ENCODE measurements at regions not wholly inside any gene's neighbourhood (a gene's known extent, or its start where the extent isn't known, plus 50 kb on each side); places are given as distances from the start of the nearest gene placed in this dataset.
"Not testable (repeated sequence)": the region's sequence is repeated elsewhere in the genome, so short reads cannot be mapped to it uniquely, and the experiment has no call there.

- H3K9me3 ChIP-seq (ENCODE audit: low read depth, low read length, poor library complexity, severe bottlenecking), result peaks cover 9% of the 10 kb centered on the region
- DNase-seq (ENCODE audit: low spot score), result no peak
- no peaks in the 10 kb centered on the region for H3K4me1 ChIP-seq (ENCODE audit: insufficient read depth, low read length, poor library complexity, severe bottlenecking)
- ChIA-PET CTCF (no interaction called here), POLR2A (ENCODE audit: low non-redundant PET) (no interaction called here)
- TF ChIP-seq EZH2 (IDR thresholded peaks at IDR 0.05; ENCODE audit: borderline replicate concordance, low read depth, low read length, poor library complexity, severe bottlenecking) (no peak), CTCF (conservative IDR thresholded peaks at IDR 0.05; ENCODE audit: low read depth, low read length) (no peak)
- H3K36me3 ChIP-seq (ENCODE audit: insufficient read depth, low read length, poor library complexity, severe bottlenecking), result no peaks in the 10 kb centered on the region
- no peaks in the 10 kb centered on the region for H3K27me3 ChIP-seq (replicated peaks; ENCODE audit: insufficient read depth, low read depth, low read length, poor library complexity)
- intact Hi-C loops (cut with micrococcal nuclease; ENCODE audit: unreplicated experiment), result no loop called here
- H3K4me3 ChIP-seq (ENCODE audit: low read depth, low read length, poor library complexity, severe bottlenecking), result no peak overlapping the region
- no peak overlapping the region for H3K27ac ChIP-seq (ENCODE audit: low read depth, low read length, poor library complexity, severe bottlenecking)
- BruUV-seq (replicated peaks), result no TSS peak
Observed at GRCh38 chr5:52069997-52070396, 686.7 kb downstream of the ISL1 start.

GRCh38 chr5:52073993-52074689 is 690.9 kb downstream of the ISL1 start:
- POLR2A ChIA-PET (ENCODE audit: low non-redundant PET), result no interaction called here
- no peak for TF ChIP-seq EZH2 (IDR thresholded peaks at IDR 0.05; ENCODE audit: borderline replicate concordance, low read depth, low read length, poor library complexity, severe bottlenecking)
- TF ChIP-seq CTCF (conservative IDR thresholded peaks at IDR 0.05; ENCODE audit: low read depth, low read length), result no peak
- Histone ChIP-seq H3K36me3 (ENCODE audit: insufficient read depth, low read length, poor library complexity, severe bottlenecking) (no peaks in the 10 kb centered on the region), H3K4me1 (ENCODE audit: insufficient read depth, low read length, poor library complexity, severe bottlenecking) (no peaks in the 10 kb centered on the region), H3K4me3 (ENCODE audit: low read depth, low read length, poor library complexity, severe bottlenecking) (no peak overlapping the region), H3K27ac (ENCODE audit: low read depth, low read length, poor library complexity, severe bottlenecking) (no peak overlapping the region), H3K9me3 (ENCODE audit: low read depth, low read length, poor library complexity, severe bottlenecking) (no peaks in the 10 kb centered on the region), H3K27me3 (replicated peaks; ENCODE audit: insufficient read depth, low read depth, low read length, poor library complexity) (no peaks in the 10 kb centered on the region)
- intact Hi-C loops (cut with micrococcal nuclease; ENCODE audit: unreplicated experiment), result no loop called here
- peak; percentile 19 for DNase-seq (ENCODE audit: low spot score)
- no TSS peak for BruUV-seq (replicated peaks)
- CTCF ChIA-PET, result no interaction called here

GRCh38 chr5:52077941-52078815 is 694.9 kb downstream of the ISL1 start:
- DNase-seq (ENCODE audit: low spot score), result no peak
- H3K27ac ChIP-seq (ENCODE audit: low read depth, low read length, poor library complexity, severe bottlenecking), result no peak overlapping the region
- H3K9me3 ChIP-seq (ENCODE audit: low read depth, low read length, poor library complexity, severe bottlenecking), result no peaks in the 10 kb centered on the region
- H3K27me3 ChIP-seq (replicated peaks; ENCODE audit: insufficient read depth, low read depth, low read length, poor library complexity), result no peaks in the 10 kb centered on the region
- H3K36me3 ChIP-seq (ENCODE audit: insufficient read depth, low read length, poor library complexity, severe bottlenecking), result no peaks in the 10 kb centered on the region
- TF ChIP-seq CTCF (conservative IDR thresholded peaks at IDR 0.05; ENCODE audit: low read depth, low read length), result no peak
- TF ChIP-seq EZH2 (IDR thresholded peaks at IDR 0.05; ENCODE audit: borderline replicate concordance, low read depth, low read length, poor library complexity, severe bottlenecking), result no peak
- H3K4me1 ChIP-seq (ENCODE audit: insufficient read depth, low read length, poor library complexity, severe bottlenecking), result no peaks in the 10 kb centered on the region
- ChIA-PET CTCF (no interaction called here), POLR2A (ENCODE audit: low non-redundant PET) (no interaction called here)
- H3K4me3 ChIP-seq (ENCODE audit: low read depth, low read length, poor library complexity, severe bottlenecking), result no peak overlapping the region
- intact Hi-C loops (cut with micrococcal nuclease; ENCODE audit: unreplicated experiment), result no loop called here
- no TSS peak for BruUV-seq (replicated peaks)

GRCh38 chr5:52102311-52102710 is 685.4 kb upstream of the ITGA1 start:
- BruUV-seq (replicated peaks); H3K9me3 ChIP-seq (ENCODE audit: low read depth, low read length, poor library complexity, severe bottlenecking); intact Hi-C loops (cut with micrococcal nuclease; ENCODE audit: unreplicated experiment); H3K4me3 ChIP-seq (ENCODE audit: low read depth, low read length, poor library complexity, severe bottlenecking); H3K4me1 ChIP-seq (ENCODE audit: insufficient read depth, low read length, poor library complexity, severe bottlenecking); H3K27ac ChIP-seq (ENCODE audit: low read depth, low read length, poor library complexity, severe bottlenecking); H3K27me3 ChIP-seq (replicated peaks; ENCODE audit: insufficient read depth, low read depth, low read length, poor library complexity); POLR2A ChIA-PET (ENCODE audit: low non-redundant PET); CTCF ChIA-PET; DNase-seq (ENCODE audit: low spot score); H3K36me3 ChIP-seq (ENCODE audit: insufficient read depth, low read length, poor library complexity, severe bottlenecking): not testable (repeated sequence)

All from A673 (cell line).